Left lung (tissue), 4 donors: ENCODE measurements at regions not wholly inside any gene's neighbourhood (a gene's known extent, or its start where the extent isn't known, plus 50 kb on each side); places are given as distances from the start of the nearest gene placed in this dataset.
A peak's percentile ranks its signal among the peaks of the same experiment; 100 is the strongest.

Source experiments
- ATAC-seq: fragments of 200-7000 bp; cut with Tn5 transposase; one replicate; pipeline ENCODE4 v1.9.1; 2020; ENCODE audit warnings: moderate library complexity
- DNase-seq, 4 donors: peaks; one replicate each; pipeline ENCODE4 v3.0.0-alpha.2; 2013 to 2020
- H3K27ac ChIP-seq, 2 donors: fragments of 200-600 bp; sonication (generic) in 1 of 2; one replicate each; pipeline versions ENCODE4 v1.5.0 to v1.8.0; 2020 to 2021
- H3K27me3 ChIP-seq, 2 donors: fragments of 200-600 bp; sonication (generic) in 1 of 2; one replicate each; pipeline versions ENCODE4 v1.5.0 to v1.8.0; 2020 to 2021
- H3K36me3 ChIP-seq, 2 donors: fragments of 200-600 bp; sonication (generic) in 1 of 2; one replicate each; pipeline versions ENCODE4 v1.5.0 to v1.8.0; 2020 to 2021
- H3K4me1 ChIP-seq, 2 donors: fragments of 200-600 bp; one replicate each; pipeline ENCODE4 v1.8.0; 2021
- H3K4me3 ChIP-seq, 2 donors: fragments of 200-600 bp; sonication (generic) in 1 of 2; one replicate each; pipeline versions ENCODE4 v1.5.0 to v1.8.0; 2020 to 2021; ENCODE audit warnings: mild to moderate bottlenecking in 1 of 2
- H3K9me3 ChIP-seq, 2 donors: fragments of 200-600 bp; sonication (generic) in 1 of 2; one replicate each; pipeline versions ENCODE4 v1.5.0 to v1.8.0; 2020 to 2021
- intact Hi-C, 2 donors: fragments of 100-400 bp; cut with DNase I; formaldehyde crosslinking; loops; one replicate each; pipeline versions ENCODE4 v1.11.2 to v1.14.2; 2022
- TF ChIP-seq, protein P1 (sequence below), 2 donors: fragments of 200-600 bp; sonication (generic) in 1 of 2; IDR thresholded peaks; one replicate each; pipeline versions ENCODE4 v1.5.0 to v1.8.0; 2021; ENCODE audit warnings: antibody characterized with exemption in 2 of 2
- donor health status: DM: no; HTN: yes; CAD: no.
- donor health status: DM: no; HTN: no; CAD: no.

DNA sequence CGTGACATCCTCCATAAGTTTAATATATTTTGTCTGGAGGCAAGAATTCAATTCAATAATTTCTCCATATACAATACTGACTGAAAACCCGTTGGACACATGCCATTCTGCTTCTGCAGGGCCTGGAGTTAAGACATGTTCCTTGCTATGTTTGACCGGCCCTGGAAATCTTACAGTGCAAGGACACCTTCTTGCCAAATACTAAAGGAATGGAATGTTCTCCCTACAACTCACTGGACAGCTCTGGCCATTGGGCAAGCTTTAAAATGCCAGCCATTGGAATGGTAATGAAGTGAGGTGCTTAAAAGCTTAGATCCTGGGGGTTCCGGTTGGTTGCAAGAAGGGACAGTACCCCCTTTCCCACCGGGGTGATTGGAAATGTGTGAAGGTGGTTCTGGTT is 329.8 kb upstream of the PROK2 start:
- ATAC-seq = no peak

DNA sequence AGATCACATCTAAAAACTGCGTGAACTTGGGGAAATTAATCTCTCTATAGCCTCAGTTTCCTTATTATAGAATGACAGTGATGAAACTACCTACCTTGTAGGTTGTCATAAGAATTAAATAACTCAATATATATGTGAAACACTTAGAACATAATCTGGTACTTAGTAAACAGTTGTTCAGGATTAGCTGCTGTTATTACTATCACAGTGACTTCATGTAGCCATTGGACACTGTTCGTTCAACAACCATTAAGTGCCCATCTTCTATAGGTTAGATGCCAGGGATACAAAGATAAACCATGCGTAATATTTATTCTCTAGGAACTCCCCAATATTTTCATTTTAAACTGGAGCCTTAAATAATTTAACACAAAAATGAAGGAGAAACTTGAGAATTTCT is 329.0 kb upstream of the PROK2 start:
- Histone ChIP-seq H3K4me1 (no peaks in the 10 kb centered on the region), H3K36me3 (no peaks in the 10 kb centered on the region), H3K27ac (no peak overlapping the region), H3K27me3 (no peaks in the 10 kb centered on the region), H3K4me3 (no peak overlapping the region), H3K9me3 (no peaks in the 10 kb centered on the region)
- DNase-seq = no peak
- TF ChIP-seq, protein P1, sequence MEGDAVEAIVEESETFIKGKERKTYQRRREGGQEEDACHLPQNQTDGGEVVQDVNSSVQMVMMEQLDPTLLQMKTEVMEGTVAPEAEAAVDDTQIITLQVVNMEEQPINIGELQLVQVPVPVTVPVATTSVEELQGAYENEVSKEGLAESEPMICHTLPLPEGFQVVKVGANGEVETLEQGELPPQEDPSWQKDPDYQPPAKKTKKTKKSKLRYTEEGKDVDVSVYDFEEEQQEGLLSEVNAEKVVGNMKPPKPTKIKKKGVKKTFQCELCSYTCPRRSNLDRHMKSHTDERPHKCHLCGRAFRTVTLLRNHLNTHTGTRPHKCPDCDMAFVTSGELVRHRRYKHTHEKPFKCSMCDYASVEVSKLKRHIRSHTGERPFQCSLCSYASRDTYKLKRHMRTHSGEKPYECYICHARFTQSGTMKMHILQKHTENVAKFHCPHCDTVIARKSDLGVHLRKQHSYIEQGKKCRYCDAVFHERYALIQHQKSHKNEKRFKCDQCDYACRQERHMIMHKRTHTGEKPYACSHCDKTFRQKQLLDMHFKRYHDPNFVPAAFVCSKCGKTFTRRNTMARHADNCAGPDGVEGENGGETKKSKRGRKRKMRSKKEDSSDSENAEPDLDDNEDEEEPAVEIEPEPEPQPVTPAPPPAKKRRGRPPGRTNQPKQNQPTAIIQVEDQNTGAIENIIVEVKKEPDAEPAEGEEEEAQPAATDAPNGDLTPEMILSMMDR (IDR thresholded peaks at IDR 0.05) = no peak
- intact Hi-C loops = no loop called here
- ATAC-seq = no peak

More for the DNA sequence above, 329.8 kb upstream of the PROK2 start:
- Histone ChIP-seq H3K4me3 (no peak overlapping the region), H3K9me3 (no peaks in the 10 kb centered on the region), H3K4me1 (no peaks in the 10 kb centered on the region), H3K36me3 (no peaks in the 10 kb centered on the region), H3K27ac (no peak overlapping the region), H3K27me3 (no peaks in the 10 kb centered on the region)
- TF ChIP-seq, protein P1 (IDR thresholded peaks at IDR 0.05) = no peak
- intact Hi-C loops = no loop called here
- no peak for DNase-seq

DNA sequence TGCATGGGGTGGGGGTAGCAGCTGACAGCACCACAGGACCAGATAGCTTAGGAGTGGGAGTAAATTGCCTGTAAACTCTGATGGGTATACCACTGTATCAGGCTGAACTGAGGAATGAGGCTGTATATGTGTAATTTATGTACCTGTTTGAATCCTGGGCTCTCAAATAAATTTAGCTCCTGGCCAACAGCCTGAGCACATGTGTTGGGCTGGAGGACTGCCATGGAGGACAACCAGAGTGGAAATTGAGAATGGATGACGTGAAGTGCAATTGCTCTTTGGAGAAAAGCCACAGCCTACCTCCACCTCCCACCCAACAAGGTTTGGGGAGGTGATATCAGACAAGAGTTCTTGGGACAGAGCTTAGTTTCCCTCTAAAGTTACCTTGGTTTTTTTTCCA is 328.6 kb upstream of the PROK2 start:
- Histone ChIP-seq H3K4me1 (no peaks in the 10 kb centered on the region), H3K9me3 (no peaks in the 10 kb centered on the region), H3K36me3 (no peaks in the 10 kb centered on the region), H3K27ac (no peak overlapping the region), H3K27me3 (no peaks in the 10 kb centered on the region), H3K4me3 (no peak overlapping the region)
- ATAC-seq (no peak), DNase-seq (no peak)
- intact Hi-C loops = no loop called here
- TF ChIP-seq, protein P1 (IDR thresholded peaks at IDR 0.05) = no peak

DNA sequence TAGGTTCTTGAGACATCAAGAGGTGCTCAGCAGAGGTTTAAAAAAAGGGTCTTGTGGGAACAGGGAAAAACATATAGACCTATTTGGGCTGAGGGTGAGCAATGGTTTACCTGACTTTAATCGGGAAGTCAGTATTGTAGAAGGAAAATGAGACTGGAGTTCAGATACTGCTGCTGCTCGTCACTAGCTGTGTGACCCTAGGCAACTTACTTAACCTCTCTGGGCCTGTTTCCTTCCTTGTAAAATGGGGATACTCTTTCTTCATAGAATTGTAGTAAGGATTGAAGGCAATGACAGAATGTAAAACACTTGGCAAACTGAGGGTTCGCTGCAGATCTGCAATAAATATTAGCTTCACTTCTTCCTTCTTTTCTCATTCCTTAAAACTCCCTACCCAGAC is 327.5 kb upstream of the PROK2 start:
- no peak for DNase-seq
- Histone ChIP-seq H3K9me3 (no peaks in the 10 kb centered on the region), H3K36me3 (no peaks in the 10 kb centered on the region), H3K4me1 (no peaks in the 10 kb centered on the region), H3K27me3 (no peaks in the 10 kb centered on the region), H3K4me3 (no peak overlapping the region), H3K27ac (no peak overlapping the region)
- TF ChIP-seq, protein P1 (IDR thresholded peaks at IDR 0.05) = no peak
- ATAC-seq = peak; percentile 12
- intact Hi-C loops = no loop called here

DNA sequence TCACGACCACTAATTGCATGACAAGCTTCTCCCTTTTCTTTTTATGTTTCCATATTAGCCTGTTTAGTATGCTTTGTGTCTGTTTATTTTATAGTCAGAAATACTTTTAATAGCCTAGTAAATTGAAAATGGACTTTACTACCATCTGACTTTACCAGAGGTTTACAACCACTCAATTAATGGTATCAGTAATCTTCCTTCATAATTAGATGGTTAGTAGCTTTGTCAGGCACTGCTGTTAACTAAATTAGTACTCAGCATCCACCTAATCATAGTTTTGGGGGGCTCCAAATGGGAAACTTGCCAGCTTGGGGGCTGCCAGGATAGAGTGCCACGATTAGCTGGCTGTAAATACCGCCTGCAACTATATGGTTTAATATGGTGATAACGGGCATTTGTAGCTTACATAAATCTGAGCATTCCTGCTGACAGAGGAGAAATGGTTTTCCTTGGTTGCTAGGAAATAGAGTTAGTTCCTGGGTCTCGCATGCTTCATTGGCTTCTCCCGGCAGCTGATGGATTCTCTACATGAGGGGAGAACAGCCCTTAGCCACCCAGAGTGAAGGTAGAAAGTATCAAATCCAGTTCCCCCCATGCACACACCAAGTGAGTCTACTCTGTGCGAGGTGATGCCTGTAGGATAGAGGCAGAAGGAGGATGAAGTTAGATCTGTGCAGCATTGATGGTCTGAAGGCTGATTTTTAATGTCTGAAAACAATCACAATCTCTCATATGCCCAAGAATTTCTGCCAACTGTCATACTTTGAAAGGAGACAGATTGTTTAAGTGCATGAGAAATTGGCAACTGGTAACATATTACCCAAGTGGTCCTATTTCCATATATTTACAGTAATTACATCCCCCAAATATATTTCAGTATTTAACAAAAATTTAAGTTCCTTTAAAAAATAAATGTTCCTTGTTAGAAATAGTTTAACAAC is 326.6 kb upstream of the PROK2 start:
- TF ChIP-seq, protein P1 (IDR thresholded peaks at IDR 0.05) = no peak
- H3K27ac ChIP-seq = no peak overlapping the region
- DNase-seq (no peak), ATAC-seq (no peak)
- no peaks in the 10 kb centered on the region for H3K4me1 ChIP-seq
- H3K36me3 ChIP-seq = no peaks in the 10 kb centered on the region
- H3K9me3 ChIP-seq = no peaks in the 10 kb centered on the region
- intact Hi-C loops = no loop called here
- H3K27me3 ChIP-seq = no peaks in the 10 kb centered on the region
- no peak overlapping the region for H3K4me3 ChIP-seq
